Activated B cell treated with CpG ODN at 0.5 μM for 24 hours (primary cell): ENCODE measurements at regions not wholly inside any gene's neighbourhood (a gene's known extent, or its start where the extent isn't known, plus 50 kb on each side); places are given as distances from the start of the nearest gene placed in this dataset.

ENCODE experiments used
- ATAC-seq: fragments of 200-7000 bp; cut with Tn5 transposase; one replicate; pipeline ENCODE4 v1.10.0; 2021; ENCODE audit warnings: low read depth, mild to moderate bottlenecking, moderate library complexity
- CTCF ChIA-PET: fragments of 350-600 bp; sonication (Branson Sonifier 250); formaldehyde crosslinking; loops from one replicate; lab custom pipeline; 2021; ENCODE audit warnings: antibody characterized with exemption; lab: Charles Lee
- POLR2A ChIA-PET: fragments of 350-600 bp; sonication (Branson Sonifier 250); formaldehyde crosslinking; loops from one replicate; lab custom pipeline; 2021; ENCODE audit warnings: antibody characterized with exemption; lab: Charles Lee
- DNase-seq: peaks from one replicate; pipeline ENCODE4 v3.0.0; 2022
- H3K27ac Mint-ChIP-seq: one replicate; pipeline ENCODE4 v1.8.0; 2020; ENCODE audit warnings: mixed read lengths
- H3K27me3 Mint-ChIP-seq: one replicate; pipeline ENCODE4 v1.8.0; 2021; ENCODE audit warnings: mixed read lengths
- H3K36me3 Mint-ChIP-seq: one replicate; pipeline ENCODE4 v1.8.0; 2021; ENCODE audit warnings: low read depth, mixed read lengths
- H3K4me1 Mint-ChIP-seq: one replicate; pipeline ENCODE4 v1.8.0; 2021; ENCODE audit warnings: mixed read lengths
- H3K4me3 Mint-ChIP-seq: one replicate; pipeline ENCODE4 v1.8.0; 2020; ENCODE audit warnings: mild to moderate bottlenecking, mixed read lengths
- H3K9me3 Mint-ChIP-seq: one replicate; pipeline ENCODE4 v1.8.0; 2020; ENCODE audit warnings: mixed read lengths
- intact Hi-C: fragments of 100-400 bp; cut with micrococcal nuclease; formaldehyde crosslinking; loops from one replicate; pipeline ENCODE4 v1.15.1; 2024
- TF ChIP-seq, protein P1 (sequence below): fragments of 200-600 bp; IDR thresholded peaks from one replicate; pipeline ENCODE4 v1.8.0; 2022; ENCODE audit warnings: antibody characterized with exemption, mild to moderate bottlenecking

DNA sequence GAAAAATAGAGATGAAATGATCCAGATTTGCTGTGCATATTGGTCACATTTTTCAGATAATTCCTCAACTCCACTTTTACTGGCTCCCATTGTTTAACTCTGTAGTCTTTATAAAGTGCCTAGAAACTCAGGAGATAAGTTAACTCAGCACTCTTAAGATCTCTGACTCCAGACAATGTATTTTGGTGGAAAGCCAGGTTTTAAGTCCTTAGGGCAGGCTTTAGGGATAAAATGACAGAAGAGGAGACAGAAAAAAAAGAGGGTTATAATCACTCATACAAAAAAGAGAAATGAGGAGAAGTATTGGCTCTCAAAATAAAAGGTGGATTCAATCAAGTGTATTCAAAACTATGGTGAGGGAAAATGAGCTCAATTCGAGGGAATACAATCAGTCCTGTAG, 674.8 kb upstream of the INTU start:
- intact Hi-C loops: no loop called here
- Mint-ChIP-seq H3K4me1 (no peaks in the 10 kb centered on the region), H3K27ac (no peak overlapping the region), H3K36me3 (no peaks in the 10 kb centered on the region), H3K4me3 (no peak overlapping the region), H3K27me3 (no peaks in the 10 kb centered on the region), H3K9me3 (peaks cover 10% of the 10 kb centered on the region)
- ChIA-PET CTCF (no interaction called here), POLR2A (no interaction called here)
- no peak for ATAC-seq
- DNase-seq: no peak
- TF ChIP-seq, protein P1, sequence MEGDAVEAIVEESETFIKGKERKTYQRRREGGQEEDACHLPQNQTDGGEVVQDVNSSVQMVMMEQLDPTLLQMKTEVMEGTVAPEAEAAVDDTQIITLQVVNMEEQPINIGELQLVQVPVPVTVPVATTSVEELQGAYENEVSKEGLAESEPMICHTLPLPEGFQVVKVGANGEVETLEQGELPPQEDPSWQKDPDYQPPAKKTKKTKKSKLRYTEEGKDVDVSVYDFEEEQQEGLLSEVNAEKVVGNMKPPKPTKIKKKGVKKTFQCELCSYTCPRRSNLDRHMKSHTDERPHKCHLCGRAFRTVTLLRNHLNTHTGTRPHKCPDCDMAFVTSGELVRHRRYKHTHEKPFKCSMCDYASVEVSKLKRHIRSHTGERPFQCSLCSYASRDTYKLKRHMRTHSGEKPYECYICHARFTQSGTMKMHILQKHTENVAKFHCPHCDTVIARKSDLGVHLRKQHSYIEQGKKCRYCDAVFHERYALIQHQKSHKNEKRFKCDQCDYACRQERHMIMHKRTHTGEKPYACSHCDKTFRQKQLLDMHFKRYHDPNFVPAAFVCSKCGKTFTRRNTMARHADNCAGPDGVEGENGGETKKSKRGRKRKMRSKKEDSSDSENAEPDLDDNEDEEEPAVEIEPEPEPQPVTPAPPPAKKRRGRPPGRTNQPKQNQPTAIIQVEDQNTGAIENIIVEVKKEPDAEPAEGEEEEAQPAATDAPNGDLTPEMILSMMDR: no peak

DNA sequence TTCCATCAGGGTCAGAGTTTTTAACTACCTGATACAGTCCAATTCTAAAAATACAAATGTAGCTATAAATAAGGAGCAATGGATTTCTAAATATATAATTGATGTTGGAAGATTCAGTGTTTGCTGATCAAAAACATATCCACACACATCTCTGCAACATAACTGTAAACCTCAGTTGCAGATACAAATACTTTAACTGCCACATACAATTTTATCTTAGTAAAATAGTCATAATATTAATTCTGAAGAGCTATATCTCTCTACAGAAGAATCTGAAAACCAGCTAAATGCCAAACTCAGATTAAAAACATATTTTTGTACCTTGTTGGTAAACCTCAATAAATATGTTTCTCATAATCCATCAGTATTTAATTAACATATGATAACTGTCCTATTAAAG, 674.3 kb upstream of the INTU start:
- Mint-ChIP-seq H3K4me1 (no peaks in the 10 kb centered on the region), H3K27ac (no peak overlapping the region), H3K9me3 (peaks cover 10% of the 10 kb centered on the region), H3K36me3 (no peaks in the 10 kb centered on the region), H3K27me3 (no peaks in the 10 kb centered on the region), H3K4me3 (no peak overlapping the region)
- DNase-seq: no peak
- POLR2A ChIA-PET: no interaction called here
- no peak for ATAC-seq
- TF ChIP-seq, protein P1: no peak
- intact Hi-C loops: no loop called here
- CTCF ChIA-PET: no interaction called here

DNA sequence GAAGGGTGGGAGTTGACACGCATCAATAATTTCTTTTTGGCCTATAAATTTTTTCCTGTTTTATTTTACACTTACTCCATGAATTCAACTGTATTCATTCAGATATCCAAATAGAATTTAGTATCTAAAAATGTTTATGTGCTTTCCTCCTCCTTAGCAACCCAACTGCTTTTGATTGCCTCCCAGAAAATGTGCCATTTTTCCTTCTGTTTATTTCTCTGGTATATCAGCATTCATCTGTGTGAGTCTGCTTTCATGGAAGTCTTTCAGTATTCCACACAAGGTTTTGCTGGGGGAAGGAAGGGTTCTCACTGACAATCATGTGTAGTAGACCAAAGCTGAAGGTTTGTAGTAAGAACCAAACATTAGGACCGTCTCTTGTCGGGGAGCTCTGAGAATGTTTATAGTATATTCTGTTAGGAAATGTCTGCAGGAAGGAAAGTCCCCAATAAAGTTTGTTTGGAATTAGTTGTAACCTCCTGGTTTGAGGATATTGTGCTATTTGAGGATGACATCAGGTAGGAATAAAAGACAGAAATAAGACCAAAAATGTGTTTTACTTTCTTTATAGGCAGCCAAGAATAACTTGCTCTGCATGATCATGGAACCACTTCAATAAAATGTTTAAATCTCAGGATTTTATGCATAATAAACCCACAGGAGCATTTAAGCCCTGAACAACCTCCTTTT, 673.6 kb upstream of the INTU start:
- Mint-ChIP-seq H3K4me3 (no peak overlapping the region), H3K9me3 (peaks cover 10% of the 10 kb centered on the region), H3K27ac (no peak overlapping the region), H3K27me3 (no peaks in the 10 kb centered on the region), H3K4me1 (no peaks in the 10 kb centered on the region), H3K36me3 (no peaks in the 10 kb centered on the region)
- ATAC-seq (no peak), DNase-seq (no peak)
- ChIA-PET POLR2A (no interaction called here), CTCF (no interaction called here)
- TF ChIP-seq, protein P1: no peak
- intact Hi-C loops: no loop called here

DNA sequence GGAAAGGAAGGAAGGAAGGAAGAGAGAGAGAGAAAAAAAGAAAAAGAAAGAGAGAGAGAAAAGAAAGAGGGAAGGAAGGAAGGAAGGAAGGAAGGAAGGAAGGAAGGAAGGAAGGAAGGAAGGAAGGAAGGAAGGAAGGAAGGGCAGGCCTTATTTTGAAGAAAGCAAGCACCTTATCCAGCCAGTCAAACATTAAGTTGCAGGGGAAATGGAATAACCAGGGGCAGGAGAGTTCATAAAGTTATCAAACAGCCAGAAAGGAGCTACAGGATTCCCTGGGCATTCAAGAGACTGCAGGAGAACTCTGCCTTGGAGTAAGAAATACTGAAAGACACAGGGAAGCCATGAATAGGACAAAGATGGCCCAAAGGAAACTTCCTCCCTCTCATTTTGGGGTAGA, 672.0 kb upstream of the INTU start:
- ATAC-seq (no peak), DNase-seq (no peak)
- intact Hi-C loops: no loop called here
- no peaks in the 10 kb centered on the region for H3K4me1 Mint-ChIP-seq
- TF ChIP-seq, protein P1: no peak
- POLR2A ChIA-PET: no interaction called here
- H3K36me3 Mint-ChIP-seq: no peaks in the 10 kb centered on the region
- no peak overlapping the region for H3K27ac Mint-ChIP-seq
- no peak overlapping the region for H3K4me3 Mint-ChIP-seq
- no peaks in the 10 kb centered on the region for H3K27me3 Mint-ChIP-seq
- H3K9me3 Mint-ChIP-seq: peaks cover 8% of the 10 kb centered on the region
- CTCF ChIA-PET: no interaction called here

DNA sequence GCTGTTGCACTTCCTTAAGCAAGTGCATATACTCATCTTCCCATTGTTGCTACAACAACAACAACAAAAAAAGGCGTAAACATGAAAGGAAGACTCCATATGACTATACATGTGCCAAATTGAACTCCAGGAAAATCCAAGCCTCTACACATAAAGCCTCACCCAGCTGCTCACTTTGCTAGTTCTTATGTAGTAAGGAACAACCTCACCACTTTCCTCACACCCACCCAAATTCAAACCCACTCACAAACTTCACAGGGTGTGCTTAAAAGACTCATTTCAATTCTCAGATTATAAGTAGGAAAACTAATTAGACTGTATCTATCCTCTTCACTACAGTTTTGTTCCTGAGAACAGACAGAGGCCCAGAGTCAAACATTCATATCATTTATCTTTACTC, 671.1 kb upstream of the INTU start:
- POLR2A ChIA-PET: no interaction called here
- no peaks in the 10 kb centered on the region for H3K36me3 Mint-ChIP-seq
- TF ChIP-seq, protein P1: no peak
- ATAC-seq (no peak), DNase-seq (no peak)
- no peaks in the 10 kb centered on the region for H3K27me3 Mint-ChIP-seq
- CTCF ChIA-PET: no interaction called here
- H3K27ac Mint-ChIP-seq: no peak overlapping the region
- no peak overlapping the region for H3K4me3 Mint-ChIP-seq
- no peaks in the 10 kb centered on the region for H3K4me1 Mint-ChIP-seq
- intact Hi-C loops: no loop called here
- peaks cover 8% of the 10 kb centered on the region for H3K9me3 Mint-ChIP-seq
